HG03571 (cell line): ENCODE measurements at regions not wholly inside any gene's neighbourhood (a gene's known extent, or its start where the extent isn't known, plus 50 kb on each side); places are given as distances from the start of the nearest gene placed in this dataset.

Experiments used
- ATAC-seq: cut with Tn5 transposase; IDR thresholded peaks from one replicate; pipeline ENCODE4 v1.9.1; 2021; ENCODE audit not compliant: unreplicated experiment

DNA sequence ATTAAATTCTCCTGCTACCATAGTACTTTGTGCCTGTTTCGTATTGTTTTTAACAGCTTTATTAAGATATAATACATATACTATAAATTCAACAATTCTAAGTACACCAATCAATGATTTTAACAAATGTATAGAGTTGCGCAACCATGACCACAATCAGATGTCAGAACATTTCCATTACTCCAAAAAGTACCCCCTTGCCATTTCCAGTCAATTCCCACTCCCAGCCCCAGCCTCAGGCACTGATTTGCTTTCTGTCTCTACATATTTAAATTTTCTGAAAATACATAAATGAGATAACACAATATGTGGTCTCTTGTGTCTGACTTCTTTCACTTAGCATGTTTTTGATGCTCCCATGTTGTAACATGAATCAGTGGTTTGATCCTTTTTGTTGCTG, 193.9 kb downstream of the FIGN start:
- ATAC-seq: no peak

DNA sequence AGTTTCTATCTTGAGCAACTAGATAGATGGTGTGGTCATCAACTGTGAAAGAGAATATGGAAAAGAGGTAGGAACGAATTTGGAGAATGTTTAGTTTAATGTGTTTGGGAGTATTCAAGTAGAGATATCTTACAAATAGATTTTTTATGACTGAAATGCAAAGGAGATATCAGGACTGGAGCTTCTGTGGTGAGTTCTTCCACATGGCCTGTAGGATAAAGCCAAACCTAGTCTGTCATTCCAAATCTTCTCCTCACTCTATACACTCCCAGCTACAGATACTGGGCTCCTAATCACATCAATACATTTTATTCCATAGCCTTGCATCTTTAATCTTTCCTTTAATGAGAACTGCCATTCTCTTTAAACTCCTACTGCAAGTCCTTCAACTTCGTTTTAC, 194.3 kb downstream of the FIGN start:
- no peak for ATAC-seq

DNA sequence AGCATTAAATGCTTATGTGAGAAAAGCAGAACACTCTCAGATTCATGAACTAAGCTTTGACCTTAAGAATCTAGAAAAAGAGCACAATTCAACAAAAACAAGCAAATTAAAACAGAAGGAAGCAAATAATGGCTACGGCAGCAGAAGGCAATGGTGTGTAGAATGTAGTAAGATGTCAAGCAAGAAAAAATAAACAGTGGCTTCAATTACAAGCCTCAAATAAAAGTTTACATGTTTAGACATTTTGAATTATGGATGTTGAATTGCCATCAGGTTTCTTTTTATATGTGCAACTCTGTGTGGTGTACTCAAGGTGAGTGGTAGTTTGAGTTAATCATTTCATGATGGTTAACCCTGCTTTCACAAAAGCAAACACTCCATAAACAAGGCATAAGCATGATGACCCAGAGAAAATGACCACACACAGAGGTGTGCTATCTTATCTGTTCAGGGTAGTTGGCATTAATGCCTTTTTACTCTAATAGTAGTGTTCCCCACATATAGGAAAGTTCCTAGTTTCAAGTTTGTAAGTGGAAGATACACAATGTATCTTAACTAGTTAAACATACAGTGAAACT, 207.1 kb downstream of the FIGN start:
- ATAC-seq: no peak

DNA sequence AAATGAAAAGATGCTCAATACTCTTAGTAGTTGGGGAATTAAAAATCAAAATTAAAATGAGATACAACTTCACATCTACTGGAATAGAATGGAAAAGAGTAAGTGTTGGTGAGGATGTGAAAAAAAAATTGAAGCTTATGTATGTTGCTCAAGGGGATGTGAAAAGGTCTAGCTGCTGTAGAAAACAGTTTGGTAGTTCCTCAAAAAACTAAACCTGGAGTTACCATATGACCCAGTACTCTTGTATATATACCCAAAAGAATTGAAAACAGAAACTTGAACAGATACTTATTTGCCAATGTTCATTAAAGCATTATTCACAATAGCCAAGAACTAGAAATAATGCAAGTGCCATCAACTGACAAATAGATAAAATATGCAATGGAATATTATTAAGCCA, 208.4 kb downstream of the FIGN start:
- ATAC-seq: no peak

DNA sequence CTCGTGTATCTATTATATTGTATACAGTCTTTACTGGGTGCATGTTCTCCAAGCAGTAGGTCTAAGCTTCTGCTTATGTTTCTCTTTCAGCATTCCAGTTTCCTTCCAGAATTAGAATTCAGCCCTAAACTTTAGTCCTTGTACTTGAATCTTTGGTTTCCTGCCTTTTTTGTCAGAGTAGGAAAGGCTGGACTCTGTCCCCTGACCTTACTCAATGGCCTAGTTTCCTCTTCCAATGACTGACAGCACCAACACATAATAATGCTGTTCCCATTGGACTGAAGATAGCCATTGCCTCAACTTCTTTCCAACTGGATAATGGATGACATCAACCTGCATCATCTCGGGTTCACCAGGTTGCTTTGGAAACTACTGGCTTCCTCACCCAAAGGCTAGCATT, 217.0 kb downstream of the FIGN start:
- no peak for ATAC-seq

DNA sequence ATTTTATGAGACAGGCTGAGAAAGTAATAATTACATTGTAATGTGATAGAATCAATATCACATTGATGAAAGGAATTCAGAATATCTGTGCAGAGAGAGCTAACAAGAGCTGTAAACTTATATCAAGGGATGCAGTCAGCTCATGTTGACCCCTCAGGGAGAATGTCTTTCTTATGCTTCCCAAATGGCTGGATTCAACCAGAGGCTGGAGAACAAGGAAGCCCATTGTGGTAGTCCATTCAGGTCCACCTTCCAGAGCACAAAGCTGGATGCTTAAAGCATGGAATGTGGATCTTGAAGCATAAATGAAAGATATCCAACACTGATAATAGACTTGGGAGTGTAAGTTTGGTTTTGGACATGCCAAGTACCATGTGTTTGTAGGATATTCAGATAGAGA, 220.0 kb downstream of the FIGN start:
- ATAC-seq: no peak

DNA sequence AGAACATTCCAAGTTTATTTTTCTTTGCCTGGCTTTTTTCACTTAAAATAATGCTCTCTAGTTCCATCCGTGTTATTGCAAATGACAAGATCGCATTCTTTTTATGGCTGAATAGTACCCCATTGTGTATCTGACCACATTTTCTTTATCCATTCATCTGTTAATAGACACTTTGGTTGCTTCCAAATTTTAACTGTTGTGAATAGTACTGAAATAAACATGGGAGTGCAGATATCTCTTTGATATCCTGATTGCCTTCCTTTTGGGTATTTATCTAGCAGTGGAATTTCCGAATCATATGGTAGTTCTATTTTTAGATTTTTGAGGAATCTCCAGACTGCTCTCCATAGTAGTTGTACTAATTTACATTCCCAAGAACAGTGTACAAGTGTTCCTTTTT, 230.5 kb downstream of the FIGN start:
- no peak for ATAC-seq

DNA sequence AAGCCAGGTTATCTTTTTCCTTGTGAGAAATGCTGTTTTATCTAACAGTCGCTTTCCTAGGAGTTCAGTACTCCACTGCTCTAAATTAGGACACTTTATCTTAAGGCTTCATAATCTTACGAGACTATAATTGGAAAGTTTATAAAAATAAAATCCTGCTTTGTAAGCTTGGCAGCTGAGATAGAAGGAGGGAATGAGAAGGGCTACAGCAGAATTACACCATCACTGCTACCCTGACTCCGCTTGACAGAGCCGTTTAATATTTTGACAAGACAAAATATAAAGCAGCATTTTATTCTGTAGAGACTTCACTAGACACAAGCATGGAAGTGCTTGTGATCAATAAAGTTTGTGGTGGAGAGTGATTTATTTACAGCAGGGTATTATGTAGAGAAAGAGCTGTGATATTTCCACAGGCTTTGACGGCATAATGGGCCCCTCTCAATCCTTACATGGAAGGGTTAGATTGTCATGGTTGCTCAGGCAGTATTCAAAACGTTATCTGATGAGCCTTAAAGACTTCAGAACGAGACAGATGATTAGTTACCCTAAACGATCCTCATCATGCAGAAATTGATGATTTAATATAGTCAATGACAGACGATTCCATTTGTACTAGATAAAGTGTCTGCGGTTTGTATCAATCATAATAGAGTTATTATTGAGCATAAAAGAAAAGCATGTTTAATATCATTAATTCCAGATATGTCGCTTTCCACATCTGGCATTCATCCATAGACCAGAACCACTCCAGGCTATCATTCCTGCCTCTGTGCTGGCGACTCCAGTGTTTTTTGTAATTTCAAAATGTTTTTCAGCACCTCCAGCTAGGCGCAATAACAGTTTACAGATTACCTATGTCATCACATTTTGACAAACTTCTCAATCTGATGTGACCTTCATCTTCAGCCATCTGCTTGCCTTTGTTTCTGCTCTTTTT, 242.2 kb downstream of the FIGN start:
- no peak for ATAC-seq

DNA sequence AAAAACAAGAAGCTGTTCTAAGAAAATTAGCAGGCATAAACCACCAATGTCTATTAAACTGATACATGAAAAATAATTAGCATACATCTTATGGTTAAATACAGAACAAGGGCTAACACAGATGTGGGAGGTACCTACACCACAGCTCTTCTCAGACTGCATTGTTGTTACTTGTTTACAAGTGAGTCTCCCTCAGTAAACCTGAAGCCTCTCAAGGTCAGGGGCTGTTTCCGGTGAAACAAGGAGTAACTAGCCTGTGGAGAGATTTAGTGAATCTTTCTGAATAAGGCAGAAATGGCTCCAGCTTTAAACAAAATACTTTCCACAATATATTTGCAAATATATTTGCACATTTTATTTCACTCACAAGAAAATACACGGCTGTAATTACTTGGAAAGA, 244.0 kb downstream of the FIGN start:
- ATAC-seq: no peak

DNA sequence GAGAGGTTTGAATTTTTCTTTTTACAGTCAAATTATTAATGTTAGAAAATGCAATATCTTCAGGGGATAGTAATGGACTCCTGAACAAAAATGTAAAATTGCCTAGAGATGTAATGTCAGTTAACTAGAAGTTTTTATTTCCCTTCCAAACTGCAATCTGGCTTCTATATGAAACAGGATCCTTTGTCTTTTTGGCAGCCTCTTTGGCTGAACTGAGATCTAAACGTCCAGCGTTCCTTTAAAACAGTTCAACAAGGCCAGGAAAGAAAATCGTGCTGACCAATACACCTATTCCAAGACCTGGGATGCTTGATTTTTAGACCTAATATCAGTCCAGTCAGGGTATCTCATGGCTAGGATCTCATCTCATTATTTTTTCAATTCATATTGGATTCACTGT, 245.5 kb downstream of the FIGN start:
- ATAC-seq: no peak

DNA sequence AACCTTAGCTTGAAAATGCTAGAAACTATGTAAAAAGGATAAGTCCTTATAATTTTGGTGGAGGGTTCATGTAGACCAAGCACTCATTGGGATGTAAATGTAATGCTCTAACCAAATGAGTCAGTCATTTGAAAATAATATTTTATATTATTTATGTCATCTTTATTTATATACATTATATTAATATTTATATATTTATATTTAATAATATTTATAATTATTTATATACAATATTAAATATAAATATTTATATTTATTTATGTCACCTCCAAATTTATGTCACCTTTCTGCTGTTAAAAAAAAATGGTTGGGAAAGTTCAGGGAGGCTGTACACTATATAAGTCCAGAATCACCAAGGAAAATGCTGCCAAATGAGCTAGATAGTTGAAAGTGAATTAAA, 254.3 kb downstream of the FIGN start:
- ATAC-seq: no peak

DNA sequence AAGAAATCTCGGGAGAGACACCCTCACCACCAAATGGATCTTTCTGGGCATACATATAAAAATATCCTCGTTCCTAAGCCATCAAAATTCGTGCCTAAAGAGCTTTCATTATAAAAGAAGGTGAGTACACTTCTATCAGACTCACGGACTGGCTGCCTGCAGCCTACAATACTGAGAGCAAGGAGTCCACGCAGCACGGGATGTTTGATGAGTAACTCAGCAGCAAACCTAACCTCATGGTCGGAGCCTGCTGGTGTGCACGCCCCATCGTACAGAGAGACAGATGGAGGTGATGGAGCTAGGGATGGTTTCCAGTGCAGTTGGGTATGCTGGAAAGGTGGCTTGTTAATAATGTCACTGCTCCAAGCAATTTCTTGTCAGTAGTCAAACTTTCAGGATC, 256.2 kb downstream of the FIGN start:
- no peak for ATAC-seq

DNA sequence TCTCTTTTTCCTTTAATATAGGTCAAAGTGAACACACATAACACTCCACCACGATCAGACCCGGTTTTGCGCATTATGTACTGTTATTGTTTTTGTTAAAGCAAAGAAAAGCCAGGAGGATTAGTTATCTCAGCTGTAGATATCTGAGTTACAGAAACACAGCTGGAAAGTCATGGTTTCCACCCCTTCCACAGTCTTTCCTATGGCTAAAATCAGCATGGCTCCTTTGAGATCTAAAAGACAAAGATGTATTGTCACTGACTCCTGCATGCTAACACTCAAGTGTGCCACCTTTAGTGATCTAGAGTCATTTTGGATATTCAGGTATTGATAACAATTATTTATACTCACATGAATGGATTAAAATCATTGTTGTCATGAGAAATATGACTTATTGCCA, 260.0 kb downstream of the FIGN start:
- ATAC-seq: no peak

DNA sequence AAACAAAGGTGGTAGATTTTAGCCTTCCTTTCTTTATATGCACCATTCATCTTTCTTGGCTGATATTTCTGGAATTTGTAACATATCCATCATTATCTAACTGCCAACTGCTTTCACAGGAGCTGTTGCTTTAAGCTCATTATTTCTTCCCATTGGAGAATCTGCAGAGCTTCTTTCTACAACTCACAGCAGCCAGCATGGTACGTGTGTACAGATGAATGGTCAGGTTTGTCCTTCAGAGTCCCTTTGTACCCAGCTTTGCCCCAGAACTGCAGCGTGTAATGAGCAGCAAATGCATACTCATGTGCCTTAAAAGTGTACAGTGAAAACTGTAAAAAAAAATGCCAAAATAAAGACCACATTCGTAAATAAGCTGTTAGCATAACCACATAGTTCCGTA, 260.9 kb downstream of the FIGN start:
- no peak for ATAC-seq

DNA sequence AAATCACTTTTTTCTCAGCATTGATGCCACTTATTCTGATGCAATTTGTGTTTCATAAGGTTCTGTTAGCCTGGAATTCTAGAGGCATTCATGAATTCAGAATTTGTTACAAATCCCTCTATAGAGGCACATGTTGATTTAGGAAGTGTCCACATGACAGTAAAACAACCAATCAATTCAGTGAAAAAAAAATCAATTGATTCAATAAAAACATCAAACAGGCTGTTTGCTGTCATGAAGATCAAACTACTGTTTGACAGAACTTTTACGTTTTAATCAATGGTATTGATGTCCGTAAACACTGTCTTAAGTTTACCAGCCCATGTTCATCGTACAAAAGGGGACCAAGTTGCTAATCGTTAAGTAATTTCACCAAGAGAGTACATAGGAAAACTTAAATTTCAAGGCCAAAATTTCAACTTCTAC, 261.5 kb downstream of the FIGN start:
- no peak for ATAC-seq

DNA sequence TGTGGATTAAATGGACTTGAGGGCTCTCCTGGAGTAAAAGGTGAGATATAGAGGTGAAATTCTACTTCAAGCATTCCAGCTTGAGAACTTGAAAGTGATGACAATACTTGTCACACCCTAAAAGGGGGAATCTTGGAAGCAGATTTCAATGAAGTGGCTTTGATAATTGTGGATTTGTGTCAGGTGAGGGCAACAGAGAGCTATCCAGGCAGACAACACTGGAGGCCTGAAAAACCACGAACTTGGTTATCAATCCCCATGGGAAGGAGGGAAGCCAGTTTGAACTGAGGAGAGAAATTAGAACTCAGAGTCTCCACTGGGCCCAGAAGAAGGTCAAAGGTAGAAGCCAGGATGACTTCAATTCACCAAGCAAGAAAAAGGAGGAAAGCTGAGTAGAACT, 263.9 kb downstream of the FIGN start:
- no peak for ATAC-seq

DNA sequence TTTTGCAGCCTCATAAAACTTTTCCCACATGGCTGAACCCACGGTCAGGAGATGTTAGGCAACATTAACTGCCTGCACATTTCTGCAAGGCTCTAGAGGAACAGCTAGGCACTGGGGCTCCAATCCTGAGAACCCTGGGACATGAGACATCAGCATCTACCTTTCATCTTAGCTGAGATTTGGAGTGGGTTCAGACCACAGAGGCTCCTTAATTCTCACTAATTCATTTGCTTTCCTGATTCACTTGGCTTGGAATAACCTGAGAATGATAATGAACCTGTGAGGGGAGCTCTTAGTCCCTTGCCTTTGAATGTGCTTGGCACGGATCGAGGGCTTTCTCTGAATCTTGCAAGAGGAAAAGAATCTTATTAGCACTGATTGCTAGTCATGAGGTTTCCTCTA, 266.2 kb downstream of the FIGN start:
- no peak for ATAC-seq

DNA sequence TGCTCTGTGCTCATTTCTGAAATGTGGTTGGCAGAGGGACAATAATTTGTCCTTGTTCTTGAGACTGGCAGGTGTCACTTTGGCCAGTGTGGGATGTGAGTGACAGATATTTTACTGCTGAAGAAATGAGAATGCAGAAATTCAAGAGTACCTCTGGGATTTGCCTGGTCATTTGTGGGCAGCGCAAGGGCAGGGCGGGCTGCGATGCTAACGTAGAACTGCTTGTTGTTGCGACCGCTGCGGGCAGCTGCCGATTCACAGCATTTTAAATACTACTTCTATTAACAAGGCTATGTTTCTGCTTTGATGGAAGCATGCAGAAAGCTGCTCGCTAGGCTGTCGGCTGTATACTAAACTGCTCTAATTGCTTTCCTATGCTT, 268.6 kb downstream of the FIGN start:
- no peak for ATAC-seq

DNA sequence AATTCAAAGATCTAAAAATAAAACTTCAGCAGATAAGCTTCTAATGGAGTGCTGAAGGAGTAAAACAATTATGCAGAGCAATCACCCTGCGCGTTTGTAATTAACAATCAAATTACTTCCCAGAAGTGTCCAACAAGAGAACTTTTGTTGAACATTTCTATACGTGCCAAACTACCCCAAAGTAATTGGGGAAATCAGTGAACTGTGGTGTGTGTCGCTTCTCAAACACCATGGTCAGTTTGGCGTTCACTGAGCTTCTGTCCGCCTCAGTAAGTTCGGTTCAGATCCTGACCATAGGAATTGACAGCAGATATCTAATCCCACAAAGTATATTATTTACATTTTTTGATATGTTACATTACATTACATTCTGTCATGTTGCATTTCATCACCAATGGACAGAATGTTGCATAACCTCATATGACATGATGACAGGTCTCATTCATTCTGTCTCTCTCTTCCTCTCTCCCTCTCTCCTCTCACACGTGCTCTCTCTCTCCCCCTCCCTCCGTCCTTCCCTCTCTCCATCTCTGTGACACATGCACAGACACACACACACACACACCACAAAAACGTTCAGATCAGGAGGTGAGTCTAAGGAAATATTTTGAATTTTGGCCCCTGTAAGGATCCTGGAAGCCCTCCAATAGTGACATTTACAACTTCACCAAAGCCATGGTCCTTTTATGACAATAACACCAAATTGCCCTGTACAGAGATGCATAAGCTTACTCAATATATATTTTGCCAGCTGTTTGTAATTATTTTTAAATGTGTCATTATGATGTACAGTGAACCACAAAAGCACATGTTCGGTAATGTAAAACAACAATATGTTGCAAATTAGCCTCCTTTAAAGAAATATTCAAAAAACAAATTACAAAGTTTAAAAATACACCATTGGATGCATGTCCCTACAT, 269.2 kb downstream of the FIGN start:
- ATAC-seq: no peak

DNA sequence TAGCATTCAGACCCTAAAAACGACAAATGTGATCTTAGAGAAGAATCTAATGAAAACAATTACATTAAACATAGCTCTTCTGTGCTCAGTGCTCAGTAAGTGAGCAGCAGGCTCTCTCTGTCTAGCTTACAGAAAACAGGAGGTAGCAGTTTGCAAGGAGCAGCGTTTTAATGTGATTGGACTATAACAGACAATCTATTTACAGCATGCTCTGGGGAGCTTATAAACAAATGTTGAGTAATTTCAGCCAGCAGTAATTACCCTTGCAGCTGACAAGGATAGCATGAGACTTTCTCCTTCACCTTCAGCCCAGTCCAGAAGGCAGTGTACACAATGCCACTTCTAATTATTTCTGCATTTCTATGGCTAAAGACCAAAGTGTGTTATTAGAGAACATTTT, 270.4 kb downstream of the FIGN start:
- no peak for ATAC-seq

DNA sequence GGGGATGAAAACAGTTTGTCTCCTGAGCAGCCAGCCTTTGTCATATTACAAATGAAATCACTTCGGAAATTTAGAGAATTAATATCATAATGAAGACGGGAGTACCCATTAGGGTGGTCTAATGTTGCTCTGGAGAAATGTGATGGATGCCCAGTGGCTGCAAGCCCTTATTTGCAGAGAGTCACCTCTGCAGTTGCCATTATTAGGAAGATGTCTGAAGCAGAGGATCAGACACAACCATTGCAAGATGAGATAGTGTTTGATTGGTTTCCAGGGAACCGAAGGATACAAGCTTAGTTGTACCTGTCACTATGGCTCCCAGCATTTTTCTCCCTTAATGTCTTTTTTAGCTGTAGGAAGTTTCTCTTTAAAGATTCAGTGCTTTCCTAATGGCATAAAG, 272.4 kb downstream of the FIGN start:
- ATAC-seq: no peak

DNA sequence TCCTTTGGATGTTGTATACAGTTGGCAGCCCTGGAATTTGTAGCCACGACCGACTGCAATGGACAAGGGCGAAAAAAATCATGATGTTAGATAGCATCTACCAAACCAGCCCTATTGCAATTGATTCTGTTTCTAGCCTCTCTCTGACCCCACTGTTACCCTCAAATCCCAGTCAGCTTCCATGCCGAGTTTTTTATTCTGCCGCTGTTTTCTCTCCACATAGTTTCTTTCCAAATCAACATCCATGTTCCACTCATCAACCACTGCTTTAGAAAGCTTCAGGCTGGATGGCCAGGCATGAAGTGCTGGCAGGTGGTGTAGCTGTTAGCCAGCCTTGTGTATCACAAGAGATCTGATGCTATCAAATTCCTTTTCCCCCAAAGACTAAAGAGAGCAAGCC, 272.8 kb downstream of the FIGN start:
- no peak for ATAC-seq
